NCI-H128 (cell line): ENCODE measurements at regions not wholly inside any gene's neighbourhood (a gene's known extent, or its start where the extent isn't known, plus 50 kb on each side); places are given as distances from the start of the nearest gene placed in this dataset.
"Not testable (repeated sequence)": the region's sequence is repeated elsewhere in the genome, so short reads cannot be mapped to it uniquely, and the experiment has no call there.

ENCODE experiments used
- DNase-seq: peaks from one replicate; lab custom pipeline; 2025; ENCODE audit not compliant: unreplicated experiment; lab: John Stamatoyannopoulos, UW

GRCh38 chr3:81876826-81877225, 115.4 kb upstream of the GBE1 start:
- DNase-seq, result no peak

- no peak for DNase-seq
Observed at GRCh38 chr3:81874738-81875137, 113.3 kb upstream of the GBE1 start.

- DNase-seq, result no peak
Observed at GRCh38 chr3:81872566-81872965, 111.1 kb upstream of the GBE1 start.

GRCh38 chr3:81871358-81872155, 110.1 kb upstream of the GBE1 start:
- DNase-seq, result no peak

- no peak for DNase-seq
Observed at GRCh38 chr3:81869382-81869781, 107.9 kb upstream of the GBE1 start.

GRCh38 chr3:81868597-81868996, 107.2 kb upstream of the GBE1 start:
- DNase-seq, result no peak

- no peak for DNase-seq
Observed at GRCh38 chr3:81867875-81868274, 106.4 kb upstream of the GBE1 start.

GRCh38 chr3:81865164-81865563, 103.7 kb upstream of the GBE1 start:
- DNase-seq, result not testable (repeated sequence)

GRCh38 chr3:81864272-81864671, 102.8 kb upstream of the GBE1 start:
- DNase-seq, result no peak

GRCh38 chr3:81863756-81864155, 102.3 kb upstream of the GBE1 start:
- no peak for DNase-seq

- no peak for DNase-seq
Observed at GRCh38 chr3:81861593-81861992, 100.1 kb upstream of the GBE1 start.

- no peak for DNase-seq
Observed at GRCh38 chr3:81859524-81859923, 98.1 kb upstream of the GBE1 start.

GRCh38 chr3:81853431-81853830, 92.0 kb upstream of the GBE1 start:
- DNase-seq, result no peak

GRCh38 chr3:81851176-81851575, 89.7 kb upstream of the GBE1 start:
- DNase-seq, result no peak

- no peak for DNase-seq
Observed at GRCh38 chr3:81846988-81847387, 85.5 kb upstream of the GBE1 start.

GRCh38 chr3:81841540-81841939, 80.1 kb upstream of the GBE1 start:
- DNase-seq, result no peak

GRCh38 chr3:81839504-81840094, 78.2 kb upstream of the GBE1 start:
- DNase-seq, result no peak

- DNase-seq, result no peak
Observed at GRCh38 chr3:81838457-81838856, 77.0 kb upstream of the GBE1 start.

GRCh38 chr3:81837071-81837593, 75.7 kb upstream of the GBE1 start:
- DNase-seq, result no peak

GRCh38 chr3:81829937-81830336, 68.5 kb upstream of the GBE1 start:
- DNase-seq, result no peak

GRCh38 chr3:81829272-81829671, 67.8 kb upstream of the GBE1 start:
- DNase-seq, result not testable (repeated sequence)

- DNase-seq, result peak; percentile 38
Observed at GRCh38 chr3:81823882-81824395, 62.5 kb upstream of the GBE1 start.
